ENCODE measurements at regions not wholly inside any gene's neighbourhood (a gene's known extent, or its start where the extent isn't known, plus 50 kb on each side); places are given as distances from the start of the nearest gene placed in this dataset.
"Not testable (repeated sequence)": the region's sequence is repeated elsewhere in the genome, so short reads cannot be mapped to it uniquely, and the experiment has no call there.

GRCh38 chr10:4450169-4450568 lies 375.8 kb upstream of the AKR1E2 start:
- ATAC-seq = no peak
- intact Hi-C loops (cut with DNase I, micrococcal nuclease) = no loop called here

DNA sequence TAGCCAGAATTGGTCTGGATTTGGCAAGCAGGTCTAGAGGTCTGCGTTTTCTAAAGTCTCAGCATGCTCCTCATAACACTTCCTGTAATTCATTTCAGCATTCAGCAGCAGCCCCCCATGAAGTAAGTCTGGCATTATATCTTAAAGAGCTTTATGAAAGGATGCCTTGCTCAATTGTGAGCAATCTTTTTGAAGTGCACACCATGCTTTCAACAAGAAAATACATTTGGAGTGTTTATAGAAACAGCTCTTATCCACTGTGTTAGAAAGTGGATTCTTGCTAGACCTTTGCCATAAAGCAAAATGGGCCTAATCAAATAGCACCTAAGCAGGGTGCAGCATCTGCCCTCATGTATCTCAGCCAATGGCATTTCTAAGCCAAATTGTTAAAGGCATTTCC lies 378.0 kb upstream of the AKR1E2 start:
- DNase-seq (no peak), ATAC-seq (no peak)
- intact Hi-C loops (cut with DNase I, micrococcal nuclease) = no loop called here

More at GRCh38 chr10:4450169-4450568, 375.8 kb upstream of the AKR1E2 start:
- no peak for DNase-seq

- intact Hi-C loops (cut with DNase I, micrococcal nuclease) = no loop called here
- ATAC-seq (no peak), DNase-seq (no peak)
Observed at GRCh38 chr10:4443419-4443818, 382.6 kb upstream of the AKR1E2 start.

- intact Hi-C loops (cut with DNase I, micrococcal nuclease) = no loop called here
- DNase-seq = no peak
- ATAC-seq = no peak
Observed at GRCh38 chr10:4442296-4442695, 383.7 kb upstream of the AKR1E2 start.

DNA sequence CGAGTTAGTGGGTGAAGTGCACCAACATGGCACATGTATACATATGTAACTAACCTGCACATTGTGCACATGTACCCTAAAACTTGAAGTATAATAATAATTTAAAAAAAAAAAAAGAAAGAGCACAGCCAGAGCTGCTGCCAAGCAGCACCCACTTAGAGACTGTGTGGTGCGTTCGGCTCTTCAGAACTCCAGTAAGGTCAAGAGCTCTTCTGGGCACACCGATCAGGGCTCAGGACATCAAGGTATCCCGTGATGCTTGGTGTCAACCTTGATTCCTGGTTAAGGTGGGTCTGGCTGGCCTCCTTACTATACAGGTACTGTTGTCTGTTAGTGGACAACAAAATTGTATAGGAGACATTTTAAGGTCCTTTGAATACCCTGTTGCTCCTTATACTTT lies 385.7 kb upstream of the AKR1E2 start:
- ATAC-seq = no peak
- no peak for DNase-seq
- intact Hi-C loops (cut with DNase I, micrococcal nuclease) = no loop called here

DNA sequence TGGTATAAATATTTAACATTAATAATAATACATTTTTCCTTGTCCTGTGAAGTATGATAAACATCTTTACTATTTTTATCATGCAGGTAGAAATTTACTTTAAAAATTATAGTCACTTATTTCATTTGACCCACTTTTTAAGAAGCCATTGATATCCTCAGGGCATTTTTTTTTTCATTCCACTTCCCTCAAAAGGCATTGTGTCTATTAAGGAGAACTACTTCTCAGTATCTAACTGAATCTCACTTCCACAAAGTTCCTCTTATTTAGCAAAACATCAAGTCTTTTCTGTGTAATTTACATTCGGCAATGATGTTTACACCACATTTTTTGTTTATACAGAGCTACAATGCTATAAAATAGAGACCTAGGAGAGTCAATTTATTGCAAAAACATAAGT lies 388.2 kb upstream of the AKR1E2 start:
- ATAC-seq = no peak

GRCh38 chr10:4437061-4437460 lies 388.9 kb upstream of the AKR1E2 start:
- intact Hi-C loops (cut with DNase I, micrococcal nuclease) = no loop called here
- no peak for DNase-seq
- no peak for ATAC-seq

More for the DNA sequence above, 388.2 kb upstream of the AKR1E2 start:
- no peak for DNase-seq
- intact Hi-C loops (cut with DNase I, micrococcal nuclease) = no loop called here

- no peak for ATAC-seq
- intact Hi-C loops (cut with DNase I, micrococcal nuclease) = no loop called here
- DNase-seq = no peak
Observed at GRCh38 chr10:4436103-4436502, 389.9 kb upstream of the AKR1E2 start.

DNA sequence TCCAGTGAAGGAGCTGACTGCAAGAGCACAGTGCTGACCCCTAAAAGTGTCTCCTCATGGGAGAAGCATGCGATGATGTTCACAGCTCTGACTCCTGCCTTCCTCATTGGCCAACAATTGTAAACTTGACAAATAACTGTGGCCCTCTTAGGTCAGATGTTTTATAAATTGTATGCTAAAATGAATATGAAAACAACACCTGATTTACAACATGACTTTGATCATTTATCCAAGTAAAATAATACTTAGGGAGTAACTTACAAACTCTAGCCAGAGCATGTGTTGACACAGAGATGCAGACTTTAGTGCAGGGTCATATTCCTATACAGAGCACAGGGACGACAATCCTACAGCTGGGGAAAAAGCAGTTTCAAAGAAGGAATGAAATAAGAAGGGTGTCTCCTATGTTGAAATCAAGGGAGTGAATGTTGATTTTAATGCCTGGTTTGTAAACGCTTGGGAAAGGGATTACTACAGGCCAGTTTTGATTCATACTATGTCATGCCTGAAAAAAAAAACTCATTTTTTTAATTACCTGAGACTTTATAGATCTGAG lies 391.4 kb upstream of the AKR1E2 start:
- DNase-seq (no peak), ATAC-seq (no peak)
- intact Hi-C loops (cut with DNase I, micrococcal nuclease) = no loop called here

DNA sequence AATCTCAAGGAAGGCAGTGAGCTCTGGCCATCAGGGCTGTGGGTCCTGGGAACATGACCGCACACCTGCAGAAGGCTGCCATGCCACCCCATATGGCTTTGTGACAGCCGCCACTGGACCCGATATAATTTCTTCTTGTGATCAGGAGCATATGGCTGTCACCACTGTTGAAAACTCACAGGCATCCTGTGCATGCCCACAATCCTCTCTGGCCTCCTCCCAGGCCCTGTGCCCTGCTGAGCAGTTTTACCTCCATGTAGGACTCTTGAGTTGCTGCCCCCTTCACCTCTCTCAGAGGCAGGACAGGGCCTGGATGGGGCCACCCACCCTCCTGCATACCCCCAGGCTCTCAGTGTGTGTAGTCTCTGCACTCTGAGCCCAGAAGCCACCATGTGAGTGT lies 391.9 kb upstream of the AKR1E2 start:
- no peak for DNase-seq
- ATAC-seq = no peak
- intact Hi-C loops (cut with DNase I, micrococcal nuclease) = no loop called here

GRCh38 chr10:4431114-4431863 lies 394.7 kb upstream of the AKR1E2 start:
- intact Hi-C loops (cut with DNase I, micrococcal nuclease) = no loop called here
- ATAC-seq (no peak), DNase-seq (no peak)

GRCh38 chr10:4429571-4429970 lies 396.4 kb upstream of the AKR1E2 start:
- DNase-seq (no peak), ATAC-seq (no peak)
- intact Hi-C loops (cut with DNase I, micrococcal nuclease) = no loop called here

- ATAC-seq = no peak
- DNase-seq = no peak
- intact Hi-C loops (cut with DNase I, micrococcal nuclease) = no loop called here
Observed at GRCh38 chr10:4427532-4427931, 398.5 kb upstream of the AKR1E2 start.

GRCh38 chr10:4426866-4427265 lies 399.1 kb upstream of the AKR1E2 start:
- ATAC-seq = no peak
- DNase-seq = no peak
- intact Hi-C loops (cut with DNase I, micrococcal nuclease) = no loop called here

DNA sequence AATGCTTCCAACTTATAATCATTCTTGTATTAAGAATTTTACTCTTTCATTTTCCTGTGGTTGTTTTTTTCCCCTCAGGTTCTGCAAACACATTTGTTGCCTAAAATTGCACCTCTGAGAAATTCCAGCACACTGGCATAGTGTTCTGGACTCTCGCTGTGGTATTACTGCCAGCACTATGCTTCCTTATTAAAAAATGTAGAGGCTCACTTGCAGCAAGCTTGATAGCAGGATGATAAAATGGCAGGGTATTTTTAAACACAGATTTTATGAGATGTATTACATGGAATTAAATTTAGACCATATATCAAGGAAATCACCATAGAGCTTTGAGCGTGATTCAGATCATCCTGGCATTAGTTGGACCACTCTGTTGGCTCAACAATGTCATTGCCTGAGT lies 416.7 kb upstream of the AKR1E2 start:
- ATAC-seq (no peak), DNase-seq (no peak)
- intact Hi-C loops (cut with DNase I, micrococcal nuclease) = no loop called here

DNA sequence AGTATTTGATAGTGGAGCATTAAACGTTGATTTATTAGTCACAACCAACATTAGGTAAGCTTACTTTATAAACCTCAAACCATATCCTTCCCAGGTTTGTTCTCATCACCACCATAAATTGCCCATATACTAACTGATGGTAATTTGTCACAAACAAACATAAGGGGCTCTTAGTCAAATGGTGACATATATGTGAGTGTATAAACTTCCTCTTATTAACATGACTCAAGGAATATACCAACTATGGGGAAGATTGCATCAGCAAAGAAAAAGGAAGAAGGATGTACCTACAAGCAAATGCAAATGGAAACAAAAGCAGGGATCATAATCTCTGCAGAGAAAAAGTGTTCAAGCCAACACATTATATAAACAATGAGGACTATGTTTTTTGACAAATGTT lies 418.2 kb upstream of the AKR1E2 start:
- ATAC-seq = no peak

DNA sequence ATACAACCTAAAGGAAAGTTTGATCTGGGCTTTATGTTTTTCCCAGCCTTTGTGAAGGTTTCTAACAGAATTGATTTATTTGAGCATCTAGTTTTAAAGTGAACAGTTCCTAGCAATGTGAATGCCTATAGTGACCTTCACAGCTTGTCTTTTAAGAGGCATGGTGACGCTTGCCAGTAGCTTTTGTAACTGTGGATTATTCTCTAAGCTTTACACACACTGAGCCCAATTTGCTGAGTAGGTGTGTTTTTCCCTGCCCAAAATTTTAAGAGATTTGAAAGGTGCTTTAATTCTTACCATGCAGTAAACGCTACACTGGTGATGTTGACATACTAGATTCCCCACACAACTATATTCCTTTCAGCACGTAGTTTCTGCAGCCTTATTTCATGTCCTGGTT lies 420.2 kb upstream of the AKR1E2 start:
- no peak for ATAC-seq
- intact Hi-C loops (cut with DNase I, micrococcal nuclease) = no loop called here
- no peak for DNase-seq

More for the DNA sequence above, 418.2 kb upstream of the AKR1E2 start:
- intact Hi-C loops (cut with DNase I, micrococcal nuclease) = no loop called here
- DNase-seq = no peak

DNA sequence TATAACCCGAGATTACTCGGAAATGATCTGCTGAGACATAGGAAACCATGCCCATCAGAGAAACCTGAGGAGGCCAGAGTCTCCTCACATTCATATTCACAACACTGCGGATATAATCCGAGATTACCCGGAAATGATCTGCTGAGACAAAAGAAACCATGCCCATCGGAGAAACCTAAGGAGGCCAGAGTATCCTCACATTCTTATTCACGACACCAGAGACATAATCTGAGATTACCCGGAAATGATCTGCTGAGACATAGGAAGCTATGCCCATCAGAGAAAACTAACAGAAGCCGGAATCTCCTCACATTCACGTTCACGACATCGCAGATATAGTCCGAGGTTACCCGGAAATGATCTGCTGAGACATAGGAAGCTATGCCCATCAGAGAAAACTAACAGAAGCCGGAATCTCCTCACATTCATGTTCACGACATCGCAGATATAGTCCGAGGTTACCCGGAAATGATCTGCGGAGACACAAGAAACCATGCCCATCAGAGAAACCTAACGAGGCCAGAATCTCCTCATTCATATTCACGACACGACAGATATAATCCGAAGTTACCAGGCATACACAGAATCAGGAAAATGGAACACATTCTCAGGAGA lies 422.3 kb upstream of the AKR1E2 start:
- ATAC-seq = no peak
- intact Hi-C loops (cut with DNase I, micrococcal nuclease) = no loop called here
- DNase-seq = no peak

GRCh38 chr10:4401080-4401479 lies 424.9 kb upstream of the AKR1E2 start:
- ATAC-seq, DNase-seq: not testable (repeated sequence)

GRCh38 chr10:4399556-4399955 lies 426.5 kb upstream of the AKR1E2 start:
- no peak for ATAC-seq
- no peak for DNase-seq
- intact Hi-C loops (cut with DNase I, micrococcal nuclease) = no loop called here

More at GRCh38 chr10:4401080-4401479, 424.9 kb upstream of the AKR1E2 start:
- intact Hi-C loops (cut with DNase I, micrococcal nuclease) = not testable (repeated sequence)
